Small intestine (tissue), 7 donors: ENCODE measurements at regions not wholly inside any gene's neighbourhood (a gene's known extent, or its start where the extent isn't known, plus 50 kb on each side); places are given as distances from the start of the nearest gene placed in this dataset.

Experiments
- DNase-seq, 2 donors: peaks; one replicate each; pipeline versions ENCODE4 v3.0.0 to v3.0.0-alpha.2; 2013
- FAIRE-seq: peaks from 2 replicates; lab custom pipeline; 2012; peaks lifted over from hg19 to GRCh38; lab: Jason Lieb, UNC
- H3K27ac ChIP-seq, 3 donors: one replicate each; pipeline ENCODE4 v1.5.1; 2013; ENCODE audit warnings: low read length in 2 of 3, mild to moderate bottlenecking in 2 of 3, control low read depth in 1 of 3, inconsistent platforms in 1 of 3, low read depth in 1 of 3, moderate library complexity in 1 of 3
- H3K27me3 ChIP-seq, 3 donors: one replicate each; pipeline ENCODE4 v1.6.1; 2013; ENCODE audit warnings: low read length in 3 of 3, inconsistent platforms in 1 of 3; ENCODE audit not compliant: control insufficient read depth in 3 of 3, insufficient read depth in 3 of 3
- H3K36me3 ChIP-seq, 3 donors: one replicate each; pipeline ENCODE4 v1.6.1; 2013; ENCODE audit warnings: low read length in 3 of 3, inconsistent platforms in 1 of 3, low read depth in 1 of 3, mild to moderate bottlenecking in 1 of 3, moderate library complexity in 1 of 3; ENCODE audit not compliant: control insufficient read depth in 3 of 3, insufficient read depth in 2 of 3
- H3K4me1 ChIP-seq, 3 donors: one replicate each; pipeline ENCODE4 v1.6.1; 2013; ENCODE audit warnings: low read length in 2 of 3, inconsistent platforms in 1 of 3, low read depth in 1 of 3, mild to moderate bottlenecking in 1 of 3, moderate library complexity in 1 of 3; ENCODE audit not compliant: control insufficient read depth in 3 of 3, insufficient read depth in 2 of 3
- H3K4me3 ChIP-seq, 3 donors: one replicate each; pipeline ENCODE4 v1.5.1; 2013; ENCODE audit warnings: low read length in 3 of 3, control low read depth in 1 of 3, inconsistent platforms in 1 of 3, low read depth in 1 of 3, mild to moderate bottlenecking in 1 of 3, moderate library complexity in 1 of 3
- H3K9me3 ChIP-seq, 2 donors: one replicate each; pipeline ENCODE4 v1.6.1; 2013; ENCODE audit warnings: low read depth in 1 of 2, low read length in 1 of 2; ENCODE audit not compliant: control insufficient read depth in 2 of 2, insufficient read depth in 1 of 2
- WGBS, 3 donors: extraction: QIAGEN DNeasy Blood & Tissue Kit; methylation state at CpG; one replicate each; pipeline ENCODE4 v1.1.7; 2013; 5-methylcytosine and 5-hydroxymethylcytosine counted together
- donor health status: healthy with polysubstance abuse.
- donor health status: control.
- donor health status: control.
- donor health status: Bipolar disorder and iron deficiency.
- donor health status: healthy.

- H3K36me3 ChIP-seq = no peaks in the 10 kb centered on the region
- no peaks in the 10 kb centered on the region for H3K4me1 ChIP-seq
- no peak overlapping the region for H3K27ac ChIP-seq
- no peak overlapping the region for H3K4me3 ChIP-seq
- H3K27me3 ChIP-seq = no peaks in the 10 kb centered on the region
- DNase-seq = no peak
- H3K9me3 ChIP-seq = no peaks in the 10 kb centered on the region
- 86 to 89% (median 88%) methylated on average over 4 of the region's 4 CpGs for WGBS, 3 donors
- FAIRE-seq = no peak
These were observed 526.3 kb downstream of the AGTPBP1 start for GRCh38 chr9:85215416-85215815.

DNA sequence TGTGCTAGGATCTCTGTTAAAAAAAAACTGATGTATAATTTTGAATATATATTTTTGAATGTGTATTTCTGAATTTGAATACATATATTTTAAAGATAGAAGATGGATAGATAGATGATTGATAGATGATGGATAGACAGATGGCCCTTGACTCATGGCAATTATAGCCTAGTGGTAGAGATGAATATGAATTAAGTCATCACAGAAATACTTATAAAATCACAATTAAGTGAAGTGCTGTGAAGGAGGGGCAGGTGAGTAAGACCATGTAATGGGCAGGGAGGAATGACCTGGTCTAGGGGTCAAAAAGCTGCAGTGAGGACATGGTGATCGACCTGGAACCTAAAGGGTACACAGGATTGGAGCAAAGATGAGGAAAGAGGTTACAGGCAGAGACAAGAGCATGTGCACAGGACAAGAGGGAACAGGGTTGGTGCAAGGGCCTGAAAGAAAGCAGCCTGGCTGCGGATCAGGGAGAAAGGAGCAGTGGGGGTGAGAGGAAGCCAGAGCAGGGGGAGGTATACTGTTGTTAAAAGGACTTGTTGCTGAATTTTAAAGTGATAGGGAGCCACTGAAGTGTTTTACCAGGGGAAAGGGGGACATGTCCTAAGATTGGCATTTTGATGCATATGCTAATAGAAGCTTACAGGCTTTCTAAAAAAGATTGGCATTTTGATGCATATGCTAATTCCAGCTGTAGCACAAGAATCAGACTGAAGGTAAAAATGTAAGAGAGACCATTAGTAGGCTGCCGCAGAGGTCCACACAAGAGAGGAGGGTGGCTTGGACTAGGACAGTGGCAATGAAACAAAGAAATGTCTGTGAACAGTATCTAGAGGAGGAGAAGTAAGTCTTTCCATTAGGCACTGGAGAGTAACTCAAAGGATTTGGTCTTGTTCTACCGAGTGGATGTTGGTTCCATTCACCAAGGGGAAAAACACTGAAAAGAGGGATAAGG is 527.8 kb downstream of the AGTPBP1 start:
- 62 to 69% (median 67%) methylated on average over 4 of the region's 4 CpGs for WGBS, 3 donors

GRCh38 chr9:85212887-85213286 is 528.9 kb downstream of the AGTPBP1 start:
- FAIRE-seq (no peak), DNase-seq (no peak)
- no peaks in the 10 kb centered on the region for H3K4me1 ChIP-seq
- no peaks in the 10 kb centered on the region for H3K27me3 ChIP-seq
- H3K27ac ChIP-seq = no peak overlapping the region
- H3K4me3 ChIP-seq = no peak overlapping the region
- no peaks in the 10 kb centered on the region for H3K9me3 ChIP-seq
- 6 to 38% (median 18%) methylated on average over 2 of the region's 2 CpGs for WGBS, 3 donors
- H3K36me3 ChIP-seq = no peaks in the 10 kb centered on the region

More for the DNA sequence above, 527.8 kb downstream of the AGTPBP1 start:
- Histone ChIP-seq H3K27me3 (no peaks in the 10 kb centered on the region), H3K4me3 (no peak overlapping the region), H3K27ac (no peak overlapping the region), H3K9me3 (no peaks in the 10 kb centered on the region), H3K36me3 (no peaks in the 10 kb centered on the region), H3K4me1 (no peaks in the 10 kb centered on the region)
- no peak for DNase-seq
- no peak for FAIRE-seq

- 27 to 37% (median 37%) methylated on average over 4 of the region's 4 CpGs for WGBS, 3 donors
- Histone ChIP-seq H3K4me1 (no peaks in the 10 kb centered on the region), H3K4me3 (no peak overlapping the region), H3K27ac (no peak overlapping the region), H3K9me3 (no peaks in the 10 kb centered on the region), H3K27me3 (no peaks in the 10 kb centered on the region), H3K36me3 (no peaks in the 10 kb centered on the region)
- DNase-seq = no peak
- no peak for FAIRE-seq
These were observed 529.5 kb downstream of the AGTPBP1 start for GRCh38 chr9:85212209-85212608.

DNA sequence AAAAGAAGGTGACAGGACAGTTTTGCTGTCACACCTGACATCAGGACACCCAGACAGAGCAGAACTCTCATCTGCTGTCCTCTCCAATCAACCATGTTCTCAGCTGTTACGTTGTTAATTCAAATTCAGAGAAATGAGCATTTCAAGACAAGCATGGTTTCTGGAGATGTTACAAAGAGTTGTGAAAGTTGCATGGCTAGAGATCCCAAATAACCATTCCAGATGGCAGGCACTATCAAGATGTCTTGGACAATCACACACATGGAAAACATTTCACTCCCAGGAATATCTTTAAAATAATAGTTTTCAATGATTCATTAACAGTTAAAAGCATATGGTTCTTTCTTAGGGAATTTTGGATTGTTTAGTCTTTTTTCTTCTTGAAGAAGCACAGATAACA is 533.1 kb downstream of the AGTPBP1 start:
- no peak for DNase-seq
- 53 to 84% (median 77%) methylated on average over 1 of the region's 1 CpG for WGBS, 3 donors
- FAIRE-seq = no peak
- Histone ChIP-seq H3K9me3 (no peaks in the 10 kb centered on the region), H3K4me3 (no peak overlapping the region), H3K27me3 (no peaks in the 10 kb centered on the region), H3K27ac (no peak overlapping the region), H3K36me3 (no peaks in the 10 kb centered on the region), H3K4me1 (no peaks in the 10 kb centered on the region)

DNA sequence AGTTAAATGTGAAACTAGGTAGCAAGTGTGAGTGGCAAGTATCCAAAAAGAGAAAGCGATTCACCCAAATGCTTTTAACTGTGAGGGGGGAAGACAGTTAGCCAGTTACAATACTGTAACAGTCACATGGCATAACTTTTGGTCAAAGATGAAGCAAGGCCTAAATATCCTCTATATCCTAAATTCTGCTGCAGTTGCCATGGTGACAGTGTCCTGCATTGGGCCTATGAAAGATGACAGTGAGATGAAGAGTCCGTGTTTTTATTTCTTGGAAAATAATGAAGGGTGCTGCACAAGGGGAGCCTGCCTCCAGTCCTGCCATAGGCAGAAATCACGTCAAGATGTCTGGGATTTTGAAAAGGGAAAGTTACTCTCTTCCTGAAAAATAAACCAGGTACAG is 534.6 kb downstream of the NTRK2 start:
- no peaks in the 10 kb centered on the region for H3K36me3 ChIP-seq
- no peaks in the 10 kb centered on the region for H3K4me1 ChIP-seq
- no peak overlapping the region for H3K4me3 ChIP-seq
- WGBS, 3 donors = 75 to 87% (median 82%) methylated on average over 3 of the region's 3 CpGs
- H3K9me3 ChIP-seq = no peaks in the 10 kb centered on the region
- DNase-seq = no peak
- H3K27ac ChIP-seq = no peak overlapping the region
- no peaks in the 10 kb centered on the region for H3K27me3 ChIP-seq
- FAIRE-seq = no peak

DNA sequence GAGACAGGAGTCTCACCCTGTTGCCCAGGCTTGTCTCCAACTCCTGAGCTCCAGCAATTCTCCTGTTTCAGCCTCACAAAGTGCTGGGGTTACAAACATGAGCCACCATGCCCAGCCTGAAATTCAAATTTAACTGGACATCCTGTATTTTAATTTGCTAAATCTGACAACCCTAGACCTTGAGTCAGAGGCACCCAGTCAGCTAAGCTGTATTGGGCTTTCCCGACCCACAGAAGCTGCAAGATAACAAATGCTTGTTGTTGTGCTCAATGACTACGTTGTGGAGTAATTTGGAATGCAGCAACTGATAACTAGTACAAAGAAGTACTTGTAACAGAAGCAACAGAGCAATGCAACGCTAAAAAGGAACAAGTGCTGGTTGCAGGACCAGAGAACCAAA is 533.1 kb downstream of the NTRK2 start:
- no peak overlapping the region for H3K27ac ChIP-seq
- FAIRE-seq (no peak), DNase-seq (no peak)
- H3K9me3 ChIP-seq = no peaks in the 10 kb centered on the region
- no peaks in the 10 kb centered on the region for H3K27me3 ChIP-seq
- 22 to 67% (median 43%) methylated on average over 3 of the region's 3 CpGs for WGBS, 3 donors
- H3K4me1 ChIP-seq = no peaks in the 10 kb centered on the region
- no peaks in the 10 kb centered on the region for H3K36me3 ChIP-seq
- no peak overlapping the region for H3K4me3 ChIP-seq

DNA sequence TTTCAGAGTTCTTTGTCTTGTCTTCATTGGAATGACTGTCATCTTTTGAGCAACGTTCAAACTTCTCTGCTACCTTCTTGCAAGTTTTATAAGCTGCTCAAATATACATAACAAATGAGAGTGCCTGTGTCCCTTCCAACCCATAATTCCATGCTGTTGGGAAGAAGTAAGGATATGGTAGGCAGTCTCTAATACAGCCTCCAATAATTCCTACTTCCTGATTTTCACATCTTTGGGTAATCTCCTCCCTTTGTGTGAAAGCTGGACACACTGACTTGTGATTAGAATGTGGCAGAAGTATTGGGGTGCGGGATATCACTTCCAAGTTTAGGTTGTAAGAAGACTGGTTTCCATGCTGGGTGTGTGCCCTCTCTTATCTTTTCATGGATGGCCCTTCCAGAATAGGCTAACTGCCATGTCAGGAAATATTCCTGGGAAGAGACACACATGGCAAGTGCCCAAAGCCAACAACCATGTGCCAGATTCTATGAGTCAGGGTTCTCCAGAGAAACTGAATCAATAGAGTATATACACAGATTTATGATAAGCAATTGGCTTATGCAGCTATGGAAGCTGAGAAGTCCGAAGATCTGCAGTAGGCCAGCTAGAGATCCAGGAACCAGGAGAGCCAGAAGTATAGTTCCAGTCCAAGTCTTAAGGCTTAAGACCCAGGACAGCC is 531.3 kb downstream of the NTRK2 start:
- Histone ChIP-seq H3K9me3 (no peaks in the 10 kb centered on the region), H3K4me3 (no peak overlapping the region), H3K27ac (no peak overlapping the region), H3K4me1 (no peaks in the 10 kb centered on the region), H3K36me3 (no peaks in the 10 kb centered on the region), H3K27me3 (no peaks in the 10 kb centered on the region)
- no peak for FAIRE-seq
- WGBS, 3 donors = 57 to 77% (median 63%) methylated on average over 3 of the region's 3 CpGs
- DNase-seq = no peak
